Activated T-helper 1 cell treated with Interleukin-2 at 50 U/mL for 16 hours (primary cell): ENCODE measurements at regions not wholly inside any gene's neighbourhood (a gene's known extent, or its start where the extent isn't known, plus 50 kb on each side); places are given as distances from the start of the nearest gene placed in this dataset.
A peak's percentile ranks its signal among the peaks of the same experiment; 100 is the strongest.

ENCODE experiments used
- DNase-seq: peaks from one replicate; pipeline ENCODE4 v3.0.0-alpha.2; 2020; ENCODE audit warnings: low read depth

DNA sequence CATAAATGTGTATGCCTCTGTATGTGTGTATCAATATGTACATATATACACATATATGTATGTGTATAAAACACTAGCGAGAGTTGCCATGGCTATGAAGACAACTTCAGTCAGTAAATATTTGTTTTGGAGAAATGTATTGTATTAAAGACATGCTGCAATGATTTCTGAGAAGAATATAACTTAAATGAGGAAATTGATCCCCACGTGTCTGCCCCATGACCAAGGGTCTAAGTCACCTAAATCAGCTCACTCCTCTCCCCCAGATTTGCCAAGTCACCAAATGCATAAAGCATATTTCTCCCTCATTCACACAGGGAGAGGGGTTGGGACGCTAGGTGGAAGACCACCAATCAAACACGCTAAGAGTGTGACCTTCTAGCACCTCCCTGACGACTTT, 58.3 kb upstream of the LYST start:
- no peak for DNase-seq

DNA sequence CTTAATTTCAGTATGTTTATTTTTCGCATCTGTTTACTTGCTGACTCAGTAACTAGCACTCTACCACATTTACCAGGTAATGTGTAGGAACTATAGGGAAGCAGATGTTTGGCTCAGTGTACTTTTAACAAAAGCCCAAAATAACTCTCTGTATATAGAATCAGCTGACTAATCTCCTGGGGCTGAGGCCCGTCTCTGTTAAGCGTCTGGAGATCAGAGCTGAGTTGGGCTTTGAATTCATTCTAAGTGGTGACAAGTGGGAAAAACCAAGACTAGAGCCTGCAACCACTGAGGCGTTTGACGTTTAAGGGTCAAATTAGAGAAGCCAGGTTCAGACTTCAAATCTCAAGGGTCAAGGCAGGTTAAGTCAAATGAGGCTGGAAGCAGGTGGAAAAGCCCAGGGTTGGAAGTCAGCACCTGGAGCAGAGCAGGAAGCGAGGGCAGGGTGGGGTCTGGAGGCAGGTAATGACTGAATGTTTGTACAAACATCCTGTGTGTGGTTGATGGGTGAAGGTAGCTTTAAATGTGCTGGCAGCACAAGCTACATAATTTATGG, 56.8 kb upstream of the LYST start:
- no peak for DNase-seq

DNA sequence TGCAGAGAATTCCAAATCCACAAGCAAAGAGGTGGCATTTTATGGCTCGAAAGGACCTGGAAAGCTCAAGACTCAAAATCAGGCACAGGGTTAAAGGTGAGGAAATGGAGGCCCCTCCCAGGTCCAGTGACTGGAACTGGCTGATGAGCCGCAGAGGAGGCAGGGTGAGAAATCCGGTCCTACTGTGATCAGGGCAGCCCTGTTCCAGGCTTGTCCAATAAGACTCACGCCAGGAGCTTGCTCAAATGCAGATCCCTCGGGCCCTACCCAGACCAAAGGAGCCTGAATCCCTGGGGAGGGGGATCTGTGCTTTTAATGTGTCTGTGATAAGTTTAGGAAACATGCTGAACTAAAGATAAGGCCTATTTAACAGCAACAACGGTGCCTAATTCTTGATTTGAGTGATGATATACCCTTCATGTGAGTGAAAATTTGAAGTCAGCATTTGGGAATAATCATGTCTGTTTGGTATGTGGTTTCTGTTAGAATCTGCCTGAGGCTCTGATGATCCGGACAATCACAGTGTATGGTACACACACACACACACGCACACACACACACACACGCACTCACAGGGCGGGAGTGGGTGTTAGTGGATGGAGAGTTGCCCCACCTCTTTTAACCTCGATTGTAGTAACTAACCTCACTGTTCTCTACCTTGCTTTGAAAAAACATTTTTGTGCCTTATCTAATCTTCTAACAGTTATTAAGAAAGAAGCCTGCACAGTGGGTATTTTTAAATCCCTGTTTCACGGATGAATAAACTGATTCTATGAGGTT, 54.1 kb upstream of the LYST start:
- no peak for DNase-seq

DNA sequence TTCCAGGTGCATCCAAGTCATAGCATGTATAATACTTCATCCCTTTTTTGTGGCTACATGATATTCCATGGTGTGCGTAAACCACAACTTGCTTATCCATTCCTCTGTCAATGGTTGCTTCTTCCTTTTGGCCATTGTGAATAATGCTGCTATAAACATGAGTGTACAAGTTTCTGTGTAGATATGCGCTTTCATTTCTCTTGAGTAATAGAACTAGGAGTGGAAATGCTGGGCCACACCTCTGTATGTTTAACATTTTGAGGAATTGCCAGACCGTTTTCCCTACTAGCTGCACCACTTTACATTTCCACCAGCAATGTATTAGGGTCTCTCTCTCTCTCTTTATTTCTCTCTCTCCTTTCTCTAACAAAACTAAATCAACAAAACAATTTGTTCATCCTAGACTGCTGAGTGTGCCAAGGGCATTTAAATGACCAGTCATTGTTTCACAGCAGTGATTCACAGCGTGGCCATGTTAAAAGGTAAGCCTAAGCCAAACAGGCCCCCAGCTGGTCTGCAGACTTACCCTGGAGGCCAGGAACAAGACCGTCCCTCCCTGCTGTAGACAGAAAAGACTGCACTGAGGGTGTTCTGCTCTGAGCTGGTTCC, 53.2 kb upstream of the LYST start:
- DNase-seq: no peak

DNA sequence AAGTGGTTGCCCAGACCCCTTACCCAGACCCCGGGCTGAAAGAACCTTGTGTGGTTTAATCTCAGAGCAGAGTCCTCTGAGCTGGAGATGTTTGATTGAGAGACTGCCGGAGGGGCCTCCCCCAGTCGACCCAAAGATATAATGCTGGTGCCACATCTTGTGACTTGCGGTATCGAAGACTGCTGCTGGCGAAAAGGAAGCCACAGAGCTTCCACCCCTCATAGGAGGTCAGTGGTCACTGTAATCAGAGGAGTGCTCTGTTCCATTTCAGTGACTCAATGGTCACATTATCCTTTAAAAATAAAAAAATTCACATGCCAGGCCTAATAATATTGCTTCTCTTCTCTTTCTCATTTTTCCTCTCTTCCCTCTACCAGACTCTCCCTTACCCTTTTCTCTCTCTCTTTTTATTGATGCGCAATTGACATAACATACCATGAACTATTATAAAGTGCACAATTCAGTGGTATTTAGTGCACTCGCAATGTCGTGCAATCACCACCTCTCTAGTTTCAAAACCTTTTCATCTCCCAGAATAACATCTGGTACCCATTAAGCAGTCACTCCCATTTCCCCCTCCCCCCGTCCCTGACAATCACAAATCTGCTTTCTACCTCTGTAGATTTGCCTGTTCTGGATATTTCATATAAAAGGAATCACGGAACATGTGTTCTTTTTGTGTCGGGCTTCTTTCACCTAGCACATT, 52.6 kb upstream of the LYST start:
- DNase-seq: no peak

DNA sequence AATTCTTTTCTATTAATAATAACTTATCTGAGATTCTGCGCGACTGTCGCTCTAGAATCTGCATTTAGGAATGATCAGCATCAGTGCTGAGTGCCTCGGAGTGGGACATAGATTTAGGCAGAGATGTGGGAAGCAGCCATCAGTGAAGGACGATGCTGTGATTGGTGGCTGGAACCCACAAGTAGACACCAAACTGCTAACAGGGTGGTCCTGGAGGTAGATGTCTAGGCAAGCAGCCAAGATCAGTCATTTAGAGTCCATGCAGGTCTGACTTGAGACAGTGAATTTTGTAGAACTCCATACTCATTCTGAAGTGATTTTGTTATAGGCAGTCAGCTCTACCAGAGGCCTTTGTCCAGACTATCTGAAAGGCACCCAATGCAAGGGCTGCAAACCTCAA, 51.8 kb upstream of the LYST start:
- no peak for DNase-seq

DNA sequence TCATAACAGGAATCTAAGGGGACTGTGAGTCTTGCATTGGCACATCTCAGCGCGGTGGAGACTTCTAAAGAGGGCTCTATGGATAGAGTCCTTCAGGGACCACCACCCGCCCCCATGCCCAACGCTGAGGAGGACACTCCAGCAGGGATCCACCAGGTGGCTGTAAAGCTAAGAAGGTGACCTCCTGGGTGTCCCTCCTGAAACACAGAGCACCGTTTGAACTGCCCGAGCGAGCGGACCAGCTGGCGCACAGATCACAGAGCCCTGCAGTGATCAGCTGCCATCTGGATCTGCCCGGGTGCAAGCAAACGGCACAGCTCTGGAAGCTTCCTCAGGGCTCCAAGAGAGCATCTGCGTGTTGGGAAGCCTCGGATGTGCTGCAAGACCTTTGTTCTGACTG, 51.3 kb upstream of the LYST start:
- no peak for DNase-seq

DNA sequence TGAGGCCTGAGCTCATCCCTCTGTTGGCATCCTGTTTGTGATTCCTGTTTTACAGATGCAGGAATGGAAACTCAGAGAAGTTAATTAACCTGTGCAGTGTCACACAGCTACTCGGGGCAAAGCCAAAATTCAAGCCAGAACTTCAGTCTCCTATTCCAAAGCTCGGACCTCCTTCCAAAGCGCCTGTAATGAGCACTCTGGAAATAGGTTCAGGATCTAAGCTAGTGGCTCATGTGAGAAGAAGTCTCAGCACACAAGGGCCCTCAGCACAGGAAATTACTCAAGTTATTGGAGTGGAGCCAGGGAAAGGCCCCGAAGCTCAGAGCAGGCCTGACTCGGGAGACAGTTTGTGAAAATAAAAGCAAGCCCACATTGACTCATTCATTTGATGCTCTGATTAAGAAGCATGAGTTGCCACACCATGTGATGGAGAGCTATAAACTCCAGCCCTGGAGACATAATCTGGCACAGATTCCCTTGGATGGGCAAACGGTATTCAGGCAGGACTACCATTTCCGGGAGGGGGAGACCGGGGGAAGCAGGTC, 50.6 kb upstream of the LYST start:
- DNase-seq: peak; percentile 38
